GM19395 (cell line): ENCODE measurements at regions not wholly inside any gene's neighbourhood (a gene's known extent, or its start where the extent isn't known, plus 50 kb on each side); places are given as distances from the start of the nearest gene placed in this dataset.

Experiments
- ATAC-seq: cut with Tn5 transposase; IDR thresholded peaks from one replicate; pipeline ENCODE4 v1.9.1; 2021; ENCODE audit warnings: mild to moderate bottlenecking, moderate library complexity; ENCODE audit not compliant: unreplicated experiment

DNA sequence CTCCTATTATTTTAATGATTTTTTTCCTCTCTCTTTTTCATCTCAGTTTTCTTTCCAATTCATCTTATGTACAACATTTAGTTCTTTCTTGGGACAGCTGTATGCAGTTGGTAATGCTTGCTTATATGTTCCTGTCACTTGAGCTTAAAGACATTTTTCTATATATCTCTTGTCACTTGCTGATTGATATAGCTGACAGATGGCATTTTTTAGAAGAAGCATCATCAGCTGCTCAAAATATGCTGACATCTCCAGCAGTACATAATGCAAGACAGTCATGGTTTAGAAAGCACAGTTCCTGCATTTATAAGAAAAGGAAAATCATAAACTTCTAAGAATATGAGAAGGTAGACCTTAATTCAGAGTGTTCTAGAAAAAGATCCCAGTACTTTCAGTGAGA lies 56.5 kb downstream of the DCAF8L1 start:
- no peak for ATAC-seq

GRCh38 chrX:27924261-27924660 lies 57.0 kb downstream of the DCAF8L1 start:
- no peak for ATAC-seq

- no peak for ATAC-seq
Observed at GRCh38 chrX:27918799-27919198, 62.5 kb downstream of the DCAF8L1 start.

- ATAC-seq, result no peak
Observed at GRCh38 chrX:27917713-27918500, 63.3 kb downstream of the DCAF8L1 start.

DNA sequence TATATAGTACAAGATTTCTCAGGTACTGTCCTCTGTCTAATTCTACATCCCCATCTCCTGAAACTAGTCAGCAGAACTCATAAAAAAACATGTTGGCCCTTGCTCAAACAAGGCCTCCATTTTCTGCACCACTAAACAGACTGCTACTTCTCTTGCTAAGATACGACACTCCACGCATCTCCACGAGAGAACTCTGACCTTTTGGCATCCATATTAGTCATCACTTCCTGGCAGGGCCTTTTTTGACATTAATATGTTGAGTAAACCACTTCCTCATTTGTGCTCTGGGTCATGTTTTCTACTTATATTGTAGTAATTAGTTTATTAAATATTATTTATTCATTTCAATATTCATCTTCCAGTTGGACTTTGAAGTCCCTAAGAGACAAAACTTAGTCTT lies 65.6 kb downstream of the DCAF8L1 start:
- peak; percentile 81 for ATAC-seq

DNA sequence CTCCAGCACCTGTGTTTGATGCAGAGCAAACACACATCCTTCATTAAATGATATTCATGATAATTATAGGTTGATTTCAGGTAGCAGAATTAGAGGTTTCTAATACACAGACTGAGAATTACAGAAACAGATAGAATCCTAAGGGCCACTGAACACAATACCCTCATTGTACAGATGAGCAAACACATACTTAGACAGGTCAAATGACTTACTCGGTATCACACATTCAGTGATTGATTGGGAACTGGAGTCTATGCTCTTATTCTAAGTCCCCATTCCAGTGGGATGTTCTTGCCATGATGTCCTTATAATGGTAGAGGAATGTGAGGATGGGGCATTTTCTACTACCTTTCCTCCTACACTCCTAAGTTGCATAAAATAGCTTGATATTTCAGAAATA lies 70.8 kb downstream of the DCAF8L1 start:
- no peak for ATAC-seq

- no peak for ATAC-seq
Observed at GRCh38 chrX:27903960-27904359, 77.3 kb downstream of the DCAF8L1 start.

DNA sequence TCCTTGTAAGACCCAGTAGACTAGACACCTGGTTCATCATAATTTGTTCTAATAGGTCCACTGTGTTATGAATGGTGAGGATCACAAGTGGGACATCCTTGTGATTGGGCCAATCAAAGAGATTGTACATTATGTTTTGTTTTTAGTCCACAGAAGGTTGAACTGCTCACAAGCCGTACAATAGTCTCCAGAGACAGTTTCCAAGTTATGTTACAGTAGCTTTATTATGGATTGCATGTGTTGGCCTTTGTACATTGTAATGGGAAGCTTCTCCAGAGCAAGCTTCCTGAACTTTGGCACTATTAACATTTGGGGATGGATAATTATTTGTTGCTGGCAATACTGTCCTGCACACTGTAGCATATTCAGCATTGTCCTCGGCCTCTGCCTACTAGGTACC lies 86.1 kb downstream of the MAGEB10 start:
- no peak for ATAC-seq

DNA sequence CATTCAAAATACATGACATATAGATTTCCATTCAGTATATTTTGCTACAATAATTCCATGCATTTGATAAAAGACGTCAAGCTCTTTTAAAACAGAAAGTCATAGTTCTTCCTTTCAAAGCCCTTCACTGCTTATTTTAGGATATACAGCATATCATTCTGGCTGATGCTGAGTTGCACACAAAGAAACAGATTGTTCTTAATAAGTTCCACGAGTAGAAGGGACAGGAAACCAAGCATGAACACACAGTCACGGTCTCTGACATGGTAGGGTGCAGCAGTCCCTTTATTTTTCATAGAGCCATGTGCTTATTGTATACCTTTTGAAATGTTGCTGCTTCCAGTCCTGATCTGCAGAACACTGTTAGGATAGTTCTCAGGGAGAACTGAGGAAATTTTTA lies 85.4 kb downstream of the MAGEB10 start:
- no peak for ATAC-seq

- no peak for ATAC-seq
Observed at GRCh38 chrX:27890611-27891010, 82.8 kb downstream of the MAGEB10 start.

DNA sequence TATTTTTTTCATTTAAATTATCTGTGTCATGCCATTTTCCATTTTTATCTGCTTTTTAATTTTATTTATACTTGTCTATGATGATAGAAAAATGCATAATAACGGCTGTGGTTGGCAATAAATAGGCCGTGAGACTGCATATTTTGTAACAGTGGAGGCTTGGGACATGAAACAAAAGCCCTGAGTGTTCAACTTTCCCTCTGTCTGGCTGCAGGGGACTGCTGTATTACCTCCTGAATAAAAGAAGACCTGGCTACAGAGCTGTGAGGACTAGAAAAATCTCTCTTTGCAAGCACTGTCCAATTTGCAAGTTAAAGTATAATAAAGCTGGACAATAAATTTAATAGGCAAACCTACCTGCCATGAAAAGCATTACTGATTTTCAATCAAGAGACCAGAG lies 82.1 kb downstream of the MAGEB10 start:
- no peak for ATAC-seq

DNA sequence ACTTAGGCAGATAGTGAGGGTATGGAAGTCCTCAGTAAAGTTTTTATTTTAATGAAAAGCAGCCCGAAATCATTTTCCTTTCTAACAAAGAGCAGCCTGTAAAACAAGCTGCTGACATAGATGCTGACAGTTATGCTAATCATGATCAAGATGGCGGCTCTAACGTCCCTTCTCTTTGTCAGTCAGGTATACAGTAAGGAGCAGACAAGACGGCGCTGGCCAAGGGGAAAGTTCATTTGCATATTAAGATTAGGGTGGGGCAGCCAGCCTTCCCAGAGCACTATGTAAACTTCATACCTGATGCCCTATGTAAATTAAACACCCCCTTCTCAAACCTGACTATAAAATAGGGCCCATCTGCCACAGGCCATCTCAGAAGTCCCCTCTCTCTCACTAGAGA lies 76.9 kb downstream of the MAGEB10 start:
- no peak for ATAC-seq

DNA sequence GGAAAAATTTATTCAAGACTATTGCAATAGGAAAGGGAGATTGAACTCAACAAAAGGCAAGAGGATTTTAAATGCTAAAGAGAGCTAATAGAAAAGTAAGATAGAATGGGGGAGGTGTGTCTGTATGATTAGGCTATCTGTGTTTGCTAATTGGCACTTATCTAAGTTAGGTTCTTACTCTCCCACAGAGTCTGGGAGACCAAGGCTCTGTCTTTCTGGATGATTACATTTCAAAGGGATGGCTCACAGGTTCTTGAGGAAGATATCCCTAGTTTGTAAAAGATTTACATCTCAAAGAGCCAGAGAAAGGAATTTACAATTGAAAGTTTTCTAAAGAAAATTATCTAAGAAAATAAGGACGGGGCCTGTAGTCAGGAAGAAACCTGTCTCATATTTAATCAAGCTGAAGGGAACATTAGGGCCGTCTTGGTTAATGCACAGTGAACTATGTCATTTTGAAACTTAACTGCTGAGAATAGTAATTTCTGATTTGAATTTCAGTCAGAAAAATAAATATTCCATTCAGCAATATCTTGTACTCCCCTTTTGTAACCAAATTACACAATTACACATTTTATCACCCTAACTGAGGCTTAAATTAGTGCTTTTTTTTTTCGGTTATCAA lies 75.8 kb downstream of the MAGEB10 start:
- no peak for ATAC-seq

DNA sequence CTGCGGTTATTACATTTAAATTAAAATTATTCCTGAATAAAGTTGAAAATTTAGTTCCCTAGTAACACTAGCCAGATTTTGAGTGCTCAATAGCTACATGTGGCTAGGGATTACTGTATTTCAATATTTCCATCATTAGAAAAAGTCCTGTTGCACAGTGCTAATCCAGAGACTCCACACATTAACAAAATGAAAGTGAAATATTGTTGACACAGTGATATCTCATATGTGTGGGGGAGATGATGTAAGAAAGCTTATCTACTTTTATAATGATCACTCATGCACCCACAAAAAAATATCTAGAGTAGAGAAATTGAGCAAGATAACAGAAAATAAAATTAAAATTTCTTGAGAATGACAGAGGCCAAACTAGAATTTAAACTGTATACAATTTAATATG lies 74.9 kb downstream of the MAGEB10 start:
- ATAC-seq, result no peak

DNA sequence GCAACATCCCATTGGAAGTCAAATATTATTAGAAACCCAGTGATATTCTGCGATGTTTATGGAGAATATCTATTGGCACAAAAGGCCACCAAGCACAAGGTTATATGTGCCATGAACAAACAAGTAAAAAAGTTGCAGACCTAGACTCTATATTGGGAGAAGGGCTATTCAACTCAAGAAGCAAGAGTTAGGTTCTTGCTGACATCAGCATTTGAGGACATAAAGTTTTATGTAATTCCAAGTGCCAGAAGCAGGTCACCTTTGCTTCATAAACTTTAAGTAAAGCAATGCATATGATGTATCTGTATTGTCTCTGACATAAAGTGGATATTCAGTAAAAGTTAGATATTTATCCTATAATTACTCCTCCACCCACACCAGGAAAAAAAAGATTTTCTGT lies 71.1 kb downstream of the MAGEB10 start:
- ATAC-seq, result no peak
